Panc1 (cell line): ENCODE measurements at regions not wholly inside any gene's neighbourhood (a gene's known extent, or its start where the extent isn't known, plus 50 kb on each side); places are given as distances from the start of the nearest gene placed in this dataset.
A peak's percentile ranks its signal among the peaks of the same experiment; 100 is the strongest.

Experiments used
- ATAC-seq: fragments of 200-7000 bp; cut with Tn5 transposase; 2 replicates; pipeline ENCODE4 v1.9.1; 2020; ENCODE audit warnings: mild to moderate bottlenecking, moderate library complexity
- BruUV-seq: library from RNA; stranded (reverse); fragments of 400-500 nt; replicated peaks from 2 replicates; lab custom pipeline; 2021; lab: Mats Ljungman, UMichigan
- CTCF ChIA-PET: fragments of 300-600 bp; sonication (Branson Sonifier 250); formaldehyde crosslinking; loops from one replicate; lab custom pipeline; 2022; ENCODE audit warnings: antibody characterized with exemption; lab: Charles Lee
- POLR2A ChIA-PET: fragments of 300-600 bp; sonication (Branson Sonifier 250); formaldehyde crosslinking; loops from one replicate; lab custom pipeline; 2022; ENCODE audit warnings: antibody characterized with exemption; lab: Charles Lee
- DNase-seq: peaks from one replicate; pipeline ENCODE4 v3.0.0-alpha.2; 2010; ENCODE audit warnings: low read depth, low spot score
- H3K27ac ChIP-seq: 2 replicates; pipeline ENCODE4 v1.5.1; 2011; ENCODE audit warnings: mild to moderate bottlenecking, low read length, inconsistent platforms
- H3K27me3 ChIP-seq: fragments of 200-500 bp; sonication (Bioruptor generic); 2 replicates; pipeline ENCODE4 v1.6.0; 2014; ENCODE audit warnings: low read length, inconsistent platforms; ENCODE audit not compliant: control insufficient read depth, insufficient read depth
- H3K36me3 ChIP-seq: fragments of 200-500 bp; sonication (Bioruptor generic); 2 replicates; pipeline ENCODE4 v1.5.1; 2014; ENCODE audit warnings: inconsistent platforms, mild to moderate bottlenecking, low read length, moderate library complexity; ENCODE audit not compliant: control insufficient read depth, insufficient read depth
- H3K4me1 ChIP-seq: 2 replicates; pipeline ENCODE4 v1.5.1; 2011; ENCODE audit warnings: inconsistent platforms, mild to moderate bottlenecking, low read length, moderate library complexity; ENCODE audit not compliant: control insufficient read depth, insufficient read depth
- H3K4me3 ChIP-seq, 2 experiments: 2 replicates each; pipeline ENCODE4 v1.5.1; 2011 to 2012; ENCODE audit warnings: low read depth in 2 of 2, low read length in 2 of 2, mild to moderate bottlenecking in 2 of 2, inconsistent platforms in 1 of 2, moderate library complexity in 1 of 2
- H3K9me3 ChIP-seq: fragments of 200-500 bp; sonication (Bioruptor generic); 2 replicates; pipeline ENCODE4 v1.5.1; 2014; ENCODE audit warnings: low read depth, mild to moderate bottlenecking, inconsistent platforms, low read length, moderate library complexity; ENCODE audit not compliant: control insufficient read depth, insufficient read depth
- CTCF ChIP-seq: fragments of 450-650 bp; IDR thresholded peaks from 2 replicates; pipeline ENCODE4 v1.5.1; 2017; ENCODE audit warnings: mild to moderate bottlenecking
- POLR2AphosphoS5 ChIP-seq: IDR thresholded peaks from 2 replicates; pipeline ENCODE4 v1.6.1; 2012; ENCODE audit warnings: mild to moderate bottlenecking, low read depth, low read length, moderate library complexity
- REST ChIP-seq, 2 experiments: IDR thresholded peaks; 2 replicates each; pipeline ENCODE4 v1.6.1; 2011 to 2012; ENCODE audit warnings: low read depth in 2 of 2, control low read depth in 1 of 2, low read length in 1 of 2, mild to moderate bottlenecking in 1 of 2, moderate library complexity in 1 of 2; ENCODE audit not compliant: insufficient read depth in 1 of 2
- SIN3A ChIP-seq: IDR thresholded peaks from 2 replicates; pipeline ENCODE4 v1.6.1; 2012; ENCODE audit warnings: low read depth, mild to moderate bottlenecking, low read length, moderate library complexity, borderline replicate concordance; ENCODE audit not compliant: insufficient read depth
- TCF7L2 ChIP-seq: IDR thresholded peaks from 2 replicates; pipeline ENCODE4 v1.6.1; 2011; ENCODE audit warnings: mild to moderate bottlenecking, low read depth, low read length, inconsistent platforms
- in situ Hi-C: cut with HindIII; loops from 2 replicates; pipeline ENCODE4 v1.10.0; 2016; ENCODE audit warnings: low sequenced_read_pairs, low pct_unique_long_range_greater_than_20kb
- intact Hi-C: fragments of 100-400 bp; cut with micrococcal nuclease; formaldehyde crosslinking; loops from one replicate; pipeline ENCODE4 v1.10.0; 2022; ENCODE audit not compliant: unreplicated experiment

DNA sequence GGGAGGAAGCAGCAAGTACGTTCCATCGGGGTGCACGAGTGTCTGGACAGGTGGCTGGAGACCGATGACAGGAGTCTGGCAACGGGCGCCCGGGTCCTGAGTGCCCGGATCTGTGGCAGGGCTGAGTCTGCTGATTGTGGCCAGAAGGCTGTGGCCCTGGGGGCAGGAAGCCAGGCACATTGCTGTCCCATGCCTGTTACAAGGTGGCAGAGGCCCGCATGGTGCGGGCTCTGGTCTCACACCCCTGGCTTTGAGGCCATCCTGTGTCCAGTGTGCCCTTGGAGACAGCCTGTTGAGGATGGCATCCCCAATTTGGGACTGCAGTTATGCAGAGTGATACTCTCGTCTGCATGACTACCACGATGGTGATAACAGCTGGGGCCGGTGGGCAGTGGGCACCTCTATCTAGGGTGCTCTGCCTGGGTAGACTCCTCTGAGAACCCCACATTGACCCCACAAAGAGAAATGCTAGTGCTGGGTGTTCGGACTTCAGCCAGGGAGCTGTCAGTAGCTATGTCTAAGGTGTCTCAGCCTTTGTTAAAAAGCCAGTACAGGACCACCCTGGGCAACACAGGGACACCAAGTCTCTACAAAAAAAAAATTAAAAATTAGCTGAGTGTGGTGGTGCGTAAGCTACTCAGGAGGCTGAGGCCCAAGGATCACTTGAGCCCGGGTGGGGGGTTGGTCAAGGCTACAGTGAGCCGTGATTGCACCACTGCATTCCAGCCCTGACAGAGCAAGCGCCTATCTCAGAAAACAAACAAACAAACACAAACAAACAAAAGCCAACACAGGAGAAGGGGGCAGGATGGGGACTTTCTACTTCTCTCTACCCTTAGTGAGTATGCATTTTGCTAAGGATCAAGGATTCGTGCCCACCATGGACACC is 88.3 kb downstream of the RHOB start:
- in situ Hi-C loops, result no loop called here

More for the DNA sequence above, 88.3 kb downstream of the RHOB start:
- ATAC-seq (peak; percentile 55), DNase-seq (no peak)
- POLR2A ChIA-PET, result interaction anchor here (0.6 kb wide), 1 partner anchor 87 kb away, joined by 7 read pairs; no protein-coding TSS in a partner anchor
- no peaks in the 10 kb centered on the region for H3K27me3 ChIP-seq
- H3K36me3 ChIP-seq, result no peaks in the 10 kb centered on the region
- intact Hi-C loops, result no loop called here
- H3K9me3 ChIP-seq, result no peaks in the 10 kb centered on the region
- CTCF ChIA-PET, result no interaction called here
- peaks cover 12% of the 10 kb centered on the region for H3K4me1 ChIP-seq
- TF ChIP-seq POLR2AphosphoS5, result no peak
- TF ChIP-seq TCF7L2, result no peak
- no peak for TF ChIP-seq REST (IDR thresholded peaks at IDR 0.05; ENCODE audit: insufficient read depth in 1 of 2, low read depth in 2 of 2, low read length in 1 of 2)
- no peak for TF ChIP-seq SIN3A
- no peak for TF ChIP-seq CTCF
- peak overlapping the region; percentile 57; the same call in 1 of the 2 replicates for H3K27ac ChIP-seq
- no TSS peak for BruUV-seq
- H3K4me3 ChIP-seq, result no peak overlapping the region
